ENCODE measurements at regions not wholly inside any gene's neighbourhood (a gene's known extent, or its start where the extent isn't known, plus 50 kb on each side); places are given as distances from the start of the nearest gene placed in this dataset.

- no peak for TF ChIP-seq CTCF (IDR thresholded peaks at IDR 0.05)
- TF ChIP-seq EZH2phosphoT487 (IDR thresholded peaks at IDR 0.05): no peak
- no peak for TF ChIP-seq EZH2 (IDR thresholded peaks at IDR 0.05)
These were observed 140.1 kb upstream of the IL12A start for GRCh38 chr3:159848348-159849118.
